DOHH2 (cell line): ENCODE measurements at regions not wholly inside any gene's neighbourhood (a gene's known extent, or its start where the extent isn't known, plus 50 kb on each side); places are given as distances from the start of the nearest gene placed in this dataset.

Source experiments
- H3F3A ChIP-seq: fragments of 200-600 bp; sonication (generic), shearing (Covaris generic); 2 replicates; pipeline ENCODE4 v1.6.0; 2016; ENCODE audit warnings: antibody characterized with exemption, mild to moderate bottlenecking; ENCODE audit not compliant: control insufficient read depth, insufficient read depth
- H3K27ac ChIP-seq: fragments of 200-600 bp; sonication (generic); 2 replicates; pipeline ENCODE4 v1.5.1; 2014; ENCODE audit warnings: low read depth, mild to moderate bottlenecking, low read length, moderate library complexity
- H3K27me3 ChIP-seq: fragments of 200-600 bp; sonication (generic); 2 replicates; pipeline ENCODE4 v1.6.1; 2014; ENCODE audit warnings: mild to moderate bottlenecking, low read length, mixed read lengths; ENCODE audit not compliant: control insufficient read depth
- H3K36me3 ChIP-seq: fragments of 200-600 bp; sonication (generic); 2 replicates; pipeline ENCODE4 v1.6.1; 2014; ENCODE audit warnings: mild to moderate bottlenecking, low read length, moderate library complexity, mixed read lengths; ENCODE audit not compliant: control insufficient read depth
- H3K4me1 ChIP-seq: fragments of 200-600 bp; sonication (generic); 2 replicates; pipeline ENCODE4 v1.6.1; 2014; ENCODE audit warnings: mild to moderate bottlenecking, low read length, mixed read lengths; ENCODE audit not compliant: control insufficient read depth
- H3K4me2 ChIP-seq: fragments of 200-600 bp; sonication (generic); 2 replicates; pipeline ENCODE4 v1.6.0; 2014; ENCODE audit warnings: mild to moderate bottlenecking, low read length, moderate library complexity
- H3K4me3 ChIP-seq: fragments of 200-600 bp; sonication (generic); 2 replicates; pipeline ENCODE4 v1.5.1; 2014; ENCODE audit warnings: mild to moderate bottlenecking, low read length, mixed read lengths
- H3K79me2 ChIP-seq: fragments of 200-600 bp; sonication (generic); 2 replicates; pipeline ENCODE4 v1.6.1; 2014; ENCODE audit warnings: mild to moderate bottlenecking, low read length, mixed read lengths; ENCODE audit not compliant: control insufficient read depth
- H3K9me2 ChIP-seq: fragments of 200-600 bp; sonication (generic); replicated peaks from 2 replicates; pipeline ENCODE4 v1.6.1; 2014; ENCODE audit warnings: mild to moderate bottlenecking, low read length, mixed read lengths; ENCODE audit not compliant: control insufficient read depth
- H3K9me3 ChIP-seq: fragments of 200-600 bp; sonication (generic); 2 replicates; pipeline ENCODE4 v1.6.1; 2014; ENCODE audit warnings: antibody characterized with exemption, low read length, mixed read lengths; ENCODE audit not compliant: control insufficient read depth, insufficient read depth
- H4K20me1 ChIP-seq: fragments of 200-600 bp; sonication (generic); 2 replicates; pipeline ENCODE4 v1.6.0; 2014; ENCODE audit warnings: low read depth, mild to moderate bottlenecking, antibody characterized with exemption, low read length, moderate library complexity; ENCODE audit not compliant: control insufficient read depth, insufficient read depth
- EZH2phosphoT487 ChIP-seq: fragments of 200-600 bp; sonication (generic); IDR thresholded peaks from 2 replicates; pipeline ENCODE4 v1.6.1; 2017; ENCODE audit warnings: borderline replicate concordance, mild to moderate bottlenecking, antibody characterized with exemption, low read length, moderate library complexity, mixed read lengths
- TF ChIP-seq, protein P1 (sequence below): fragments of 200-600 bp; sonication (generic); IDR thresholded peaks from one replicate; pipeline ENCODE4 v1.5.1; 2014; ENCODE audit warnings: antibody characterized with exemption, mild to moderate bottlenecking, low read depth, low read length; ENCODE audit not compliant: poor library complexity, severe bottlenecking

DNA sequence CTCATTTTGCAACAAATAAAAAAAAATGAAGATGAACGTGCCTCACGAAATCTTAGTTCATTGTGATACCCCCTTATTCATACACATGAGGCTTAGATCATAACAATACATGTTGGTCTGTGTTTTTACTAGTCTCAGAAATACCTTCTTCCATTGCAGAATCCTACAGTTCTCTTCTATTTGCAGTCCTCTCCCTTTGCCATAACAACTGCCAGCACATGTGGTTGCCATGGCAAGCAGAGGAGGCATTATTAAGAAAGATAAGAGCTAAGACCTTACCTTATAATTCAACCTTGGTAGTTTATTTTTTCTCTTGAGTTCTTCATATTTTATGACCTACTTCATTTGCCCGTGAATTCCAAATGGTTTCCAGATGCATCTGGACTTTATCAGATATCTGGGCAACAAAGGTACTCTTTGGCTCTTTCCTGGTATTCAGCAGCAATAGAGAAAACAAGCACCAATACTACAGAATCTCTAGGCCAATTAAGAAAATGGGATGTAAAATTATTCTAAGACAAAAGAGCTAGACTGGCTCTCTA is 524.0 kb downstream of the CMPK2 start:
- Histone ChIP-seq H3K79me2 (peaks cover 13% of the 10 kb centered on the region), H3K27ac (peak overlapping the region; percentile 96), H3K9me2 (no peaks in the 10 kb centered on the region), H3K9me3 (peaks cover 59% of the 10 kb centered on the region), H3F3A (peaks cover 28% of the 10 kb centered on the region), H3K4me1 (peaks cover 83% of the 10 kb centered on the region), H3K4me3 (peak overlapping the region; percentile 48), H3K36me3 (peaks cover 74% of the 10 kb centered on the region), H3K4me2 (peak overlapping the region; percentile 68), H4K20me1 (no peaks in the 10 kb centered on the region), H3K27me3 (no peaks in the 10 kb centered on the region)
- TF ChIP-seq, protein P1, sequence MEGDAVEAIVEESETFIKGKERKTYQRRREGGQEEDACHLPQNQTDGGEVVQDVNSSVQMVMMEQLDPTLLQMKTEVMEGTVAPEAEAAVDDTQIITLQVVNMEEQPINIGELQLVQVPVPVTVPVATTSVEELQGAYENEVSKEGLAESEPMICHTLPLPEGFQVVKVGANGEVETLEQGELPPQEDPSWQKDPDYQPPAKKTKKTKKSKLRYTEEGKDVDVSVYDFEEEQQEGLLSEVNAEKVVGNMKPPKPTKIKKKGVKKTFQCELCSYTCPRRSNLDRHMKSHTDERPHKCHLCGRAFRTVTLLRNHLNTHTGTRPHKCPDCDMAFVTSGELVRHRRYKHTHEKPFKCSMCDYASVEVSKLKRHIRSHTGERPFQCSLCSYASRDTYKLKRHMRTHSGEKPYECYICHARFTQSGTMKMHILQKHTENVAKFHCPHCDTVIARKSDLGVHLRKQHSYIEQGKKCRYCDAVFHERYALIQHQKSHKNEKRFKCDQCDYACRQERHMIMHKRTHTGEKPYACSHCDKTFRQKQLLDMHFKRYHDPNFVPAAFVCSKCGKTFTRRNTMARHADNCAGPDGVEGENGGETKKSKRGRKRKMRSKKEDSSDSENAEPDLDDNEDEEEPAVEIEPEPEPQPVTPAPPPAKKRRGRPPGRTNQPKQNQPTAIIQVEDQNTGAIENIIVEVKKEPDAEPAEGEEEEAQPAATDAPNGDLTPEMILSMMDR: no peak
- no peak for TF ChIP-seq EZH2phosphoT487

DNA sequence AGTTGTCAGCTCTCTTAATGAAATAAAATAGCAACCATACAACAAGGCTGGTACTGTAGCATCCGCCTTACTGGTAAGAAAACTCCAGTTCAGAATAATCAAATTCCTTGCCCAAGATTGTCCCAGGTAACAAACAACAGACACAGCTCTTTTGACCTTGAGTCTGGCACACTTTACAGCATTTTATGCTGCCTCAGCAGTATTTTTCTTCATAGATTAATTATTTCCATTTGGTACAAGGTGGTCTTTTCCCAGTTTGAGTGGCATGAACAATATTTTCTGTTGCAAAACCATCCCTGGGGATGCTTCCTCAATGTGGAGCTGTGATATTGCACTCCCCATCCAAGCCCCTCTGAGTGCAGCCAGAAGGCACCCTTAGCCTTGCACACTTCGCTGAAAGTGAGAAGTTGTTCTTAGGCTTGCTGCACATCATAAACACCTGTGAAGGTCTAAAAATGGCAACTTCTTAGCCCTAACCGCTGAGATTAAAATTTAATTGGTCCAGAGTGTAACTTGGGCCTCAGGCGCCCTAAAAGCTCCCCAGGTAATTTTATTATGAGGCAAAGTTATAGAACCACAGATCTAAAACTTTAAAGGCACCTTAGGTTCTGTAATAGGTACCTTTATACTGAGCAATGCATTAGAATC is 523.3 kb downstream of the CMPK2 start:
- Histone ChIP-seq H3K27me3 (no peaks in the 10 kb centered on the region), H3K4me1 (peaks cover 88% of the 10 kb centered on the region), H3K9me3 (peaks cover 64% of the 10 kb centered on the region), H3K36me3 (peaks cover 80% of the 10 kb centered on the region), H3K79me2 (peaks cover 13% of the 10 kb centered on the region), H3K9me2 (no peaks in the 10 kb centered on the region), H3K4me3 (peak overlapping the region; percentile 56), H3K4me2 (peak overlapping the region; percentile 68), H4K20me1 (no peaks in the 10 kb centered on the region), H3F3A (peaks cover 28% of the 10 kb centered on the region), H3K27ac (peak overlapping the region; percentile 96)
- no peak for TF ChIP-seq EZH2phosphoT487
- TF ChIP-seq, protein P1: no peak

DNA sequence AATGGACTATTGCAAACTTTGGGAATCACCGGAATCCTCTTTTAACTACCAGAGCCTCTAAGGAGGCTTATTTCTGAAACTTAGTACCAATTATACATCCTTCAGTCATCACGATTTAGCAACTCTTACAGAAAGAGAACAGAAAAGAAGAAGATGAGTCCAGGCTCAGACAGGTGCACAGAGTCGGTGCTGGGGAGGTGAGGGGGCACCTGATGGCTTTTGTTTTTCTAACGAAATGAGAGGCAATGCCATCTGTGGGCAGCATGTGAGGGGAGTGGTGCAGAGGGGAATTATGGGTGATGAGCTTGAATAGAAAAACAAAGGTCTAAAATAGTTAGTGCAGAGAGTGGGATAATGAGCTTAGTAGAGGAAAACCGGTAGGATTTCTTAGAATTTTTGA is 522.6 kb downstream of the CMPK2 start:
- Histone ChIP-seq H4K20me1 (no peaks in the 10 kb centered on the region), H3K36me3 (peaks cover 79% of the 10 kb centered on the region), H3K4me1 (peaks cover 92% of the 10 kb centered on the region), H3K27ac (peak overlapping the region; percentile 96), H3K27me3 (no peaks in the 10 kb centered on the region), H3K4me3 (peak overlapping the region; percentile 56), H3K9me2 (no peaks in the 10 kb centered on the region), H3K79me2 (peaks cover 13% of the 10 kb centered on the region), H3F3A (peaks cover 28% of the 10 kb centered on the region), H3K9me3 (peaks cover 64% of the 10 kb centered on the region), H3K4me2 (peak overlapping the region; percentile 68)
- TF ChIP-seq, protein P1: no peak
- no peak for TF ChIP-seq EZH2phosphoT487
